IMR-90 (cell line): ENCODE measurements at regions not wholly inside any gene's neighbourhood (a gene's known extent, or its start where the extent isn't known, plus 50 kb on each side); places are given as distances from the start of the nearest gene placed in this dataset.

Source experiments
- ATAC-seq: fragments of 200-7000 bp; cut with Tn5 transposase; 2 replicates; pipeline ENCODE4 v1.9.1; 2020; ENCODE audit warnings: low read depth, mild to moderate bottlenecking, moderate library complexity
- BruUV-seq: library from RNA; stranded (reverse); fragments of 400-500 nt; replicated peaks from 2 replicates; lab custom pipeline; 2021; lab: Mats Ljungman, UMichigan
- CTCF ChIA-PET: fragments of 300-600 bp; formaldehyde crosslinking; extraction: SDS; loops from one replicate; lab custom pipeline; 2021; ENCODE audit warnings: antibody characterized with exemption; lab: Yijun Ruan, JAX
- POLR2A ChIA-PET: fragments of 300-600 bp; sonication (Branson Sonifier 250); formaldehyde crosslinking; loops from one replicate; lab custom pipeline; 2022; ENCODE audit warnings: antibody characterized with exemption; ENCODE audit not compliant: unreplicated experiment; lab: Charles Lee
- DNase-seq: peaks from one replicate; pipeline ENCODE4 v3.0.0; 2013
- H2AFZ ChIP-seq: replicated peaks from 2 replicates; pipeline ENCODE3; 2013; ENCODE audit warnings: low read length, mild to moderate bottlenecking; ENCODE audit not compliant: poor library complexity
- H2AK5ac ChIP-seq: 2 replicates; pipeline ENCODE4 v1.6.1; 2013; ENCODE audit warnings: low read depth, low read length, inconsistent platforms
- H2AK9ac ChIP-seq: replicated peaks from 2 replicates; pipeline ENCODE3; 2013; ENCODE audit warnings: mild to moderate bottlenecking, low read depth, low read length, moderate library complexity; ENCODE audit not compliant: poor library complexity
- H2BK120ac ChIP-seq: 2 replicates; pipeline ENCODE4 v1.6.1; 2013; ENCODE audit warnings: low read depth, low read length, inconsistent platforms
- H2BK15ac ChIP-seq: 3 replicates; pipeline ENCODE4 v1.6.1; 2013; ENCODE audit warnings: low read depth, low read length, inconsistent platforms
- H2BK20ac ChIP-seq: 2 replicates; pipeline ENCODE4 v1.6.1; 2013; ENCODE audit warnings: low read depth, mild to moderate bottlenecking, inconsistent platforms, low read length, moderate library complexity
- H2BK5ac ChIP-seq: 2 replicates; pipeline ENCODE4 v1.6.1; 2013; ENCODE audit warnings: mild to moderate bottlenecking, low read depth, low read length, inconsistent platforms; ENCODE audit not compliant: poor library complexity, severe bottlenecking
- H3K14ac ChIP-seq: replicated peaks from 2 replicates; pipeline ENCODE4 v1.6.1; 2013; ENCODE audit warnings: low read depth, low read length, inconsistent platforms
- H3K18ac ChIP-seq: 2 replicates; pipeline ENCODE4 v1.6.1; 2013; ENCODE audit warnings: low read depth, low read length, control low read depth
- H3K23ac ChIP-seq: 2 replicates; pipeline ENCODE4 v1.6.1; 2013; ENCODE audit warnings: low read depth, low read length, inconsistent platforms
- H3K27ac ChIP-seq: 2 replicates; pipeline ENCODE4 v1.5.1; 2013; ENCODE audit warnings: mild to moderate bottlenecking, control low read depth, low read length; ENCODE audit not compliant: insufficient read depth
- H3K27me3 ChIP-seq: 2 replicates; pipeline ENCODE4 v1.6.1; 2013; ENCODE audit warnings: low read length; ENCODE audit not compliant: control insufficient read depth, insufficient read depth
- H3K36me3 ChIP-seq: 2 replicates; pipeline ENCODE4 v1.6.1; 2013; ENCODE audit warnings: low read length, mixed read lengths; ENCODE audit not compliant: control insufficient read depth, insufficient read depth
- H3K4ac ChIP-seq: 2 replicates; pipeline ENCODE4 v1.6.1; 2013; ENCODE audit warnings: low read depth, low read length, inconsistent platforms
- H3K4me1 ChIP-seq: 2 replicates; pipeline ENCODE4 v1.6.1; 2013; ENCODE audit warnings: low read length, mixed read lengths; ENCODE audit not compliant: control insufficient read depth, insufficient read depth
- H3K4me2 ChIP-seq: 2 replicates; pipeline ENCODE4 v1.6.1; 2013; ENCODE audit warnings: low read depth, mild to moderate bottlenecking, control low read depth, low read length, moderate library complexity
- H3K4me3 ChIP-seq: 2 replicates; pipeline ENCODE4 v1.5.1; 2013; ENCODE audit warnings: low read depth, mild to moderate bottlenecking, control low read depth, low read length, moderate library complexity; ENCODE audit not compliant: insufficient read depth
- H3K56ac ChIP-seq: 2 replicates; pipeline ENCODE4 v1.6.1; 2013; ENCODE audit warnings: low read length, inconsistent platforms; ENCODE audit not compliant: insufficient read depth; ENCODE audit errors: extremely low read depth
- H3K79me1 ChIP-seq, 2 experiments: 2 replicates each; pipeline ENCODE4 v1.6.1; 2013; ENCODE audit warnings: low read length in 2 of 2, inconsistent platforms in 1 of 2, low read depth in 1 of 2
- H3K9ac ChIP-seq: 2 replicates; pipeline ENCODE4 v1.6.1; 2013; ENCODE audit warnings: low read depth, low read length, control low read depth
- H3K9me1 ChIP-seq: 2 replicates; pipeline ENCODE4 v1.6.1; 2013; ENCODE audit warnings: low read length, inconsistent platforms; ENCODE audit not compliant: insufficient read depth
- H3K9me3 ChIP-seq: 2 replicates; pipeline ENCODE4 v1.6.1; 2013; ENCODE audit warnings: low read length; ENCODE audit not compliant: control insufficient read depth, insufficient read depth
- H4K20me1 ChIP-seq: 2 replicates; pipeline ENCODE4 v1.6.1; 2013; ENCODE audit warnings: low read length, inconsistent platforms; ENCODE audit not compliant: insufficient read depth
- H4K5ac ChIP-seq: 2 replicates; pipeline ENCODE4 v1.6.1; 2013; ENCODE audit warnings: mild to moderate bottlenecking, low read depth, low read length, control low read depth
- H4K8ac ChIP-seq, 2 experiments: 2 replicates each; pipeline ENCODE4 v1.6.1; 2013; ENCODE audit warnings: low read depth in 2 of 2, low read length in 2 of 2, control low read depth in 1 of 2, inconsistent platforms in 1 of 2
- H4K91ac ChIP-seq: 2 replicates; pipeline ENCODE4 v1.6.1; 2013; ENCODE audit warnings: low read depth, low read length, inconsistent platforms; ENCODE audit not compliant: insufficient read depth
- CEBPB ChIP-seq: IDR thresholded peaks from 2 replicates; pipeline ENCODE4 v1.6.1; 2012; ENCODE audit warnings: low read depth, low read length, improper control_type of control experiment
- CHD1 ChIP-seq: IDR thresholded peaks from 2 replicates; pipeline ENCODE4 v1.6.1; 2012; ENCODE audit warnings: low read depth, low read length, improper control_type of control experiment
- ELK1 ChIP-seq: fragments of 150-350 bp; IDR thresholded peaks from 2 replicates; pipeline ENCODE4 v1.6.1; 2016; ENCODE audit warnings: low read depth, mild to moderate bottlenecking, low read length, moderate library complexity, borderline replicate concordance
- FOS ChIP-seq: fragments of 150-350 bp; IDR thresholded peaks from 2 replicates; pipeline ENCODE4 v1.6.1; 2016; ENCODE audit warnings: low read depth, low read length
- MAFK ChIP-seq: IDR thresholded peaks from 2 replicates; pipeline ENCODE4 v1.6.1; 2012; ENCODE audit warnings: low read depth, low read length, improper control_type of control experiment
- MXI1 ChIP-seq: IDR thresholded peaks from 2 replicates; pipeline ENCODE4 v1.6.1; 2012; ENCODE audit warnings: low read depth, mild to moderate bottlenecking, low read length, moderate library complexity, borderline replicate concordance
- NFE2L2 ChIP-seq: fragments of 150-350 bp; IDR thresholded peaks from 2 replicates; pipeline ENCODE4 v1.6.1; 2016; ENCODE audit warnings: low read depth, mild to moderate bottlenecking, low read length
- POLR2A ChIP-seq: IDR thresholded peaks from 2 replicates; pipeline ENCODE4 v1.6.1; 2012; ENCODE audit warnings: mild to moderate bottlenecking, low read depth, low read length
- RAD21 ChIP-seq: IDR thresholded peaks from 2 replicates; pipeline ENCODE4 v1.6.1; 2012; ENCODE audit warnings: low read length, improper control_type of control experiment
- RFX5 ChIP-seq: IDR thresholded peaks from 2 replicates; pipeline ENCODE4 v1.8.0; 2012; ENCODE audit warnings: low read depth, mild to moderate bottlenecking, low read length, moderate library complexity
- SMC3 ChIP-seq: fragments of 150-350 bp; IDR thresholded peaks from 2 replicates; pipeline ENCODE4 v1.6.1; 2016; ENCODE audit warnings: low read depth, mild to moderate bottlenecking, antibody characterized with exemption, low read length, moderate library complexity
- WGBS, 2 experiments: methylation state at CpG; one replicate each; pipeline versions ENCODE4 v1.1.5 to v1.1.7; 2013; ENCODE audit warnings: missing lambda C conversion rate in 2 of 2; ENCODE audit not compliant: insufficient read length in 1 of 2; ENCODE audit errors: extremely low coverage in 2 of 2; 5-methylcytosine and 5-hydroxymethylcytosine counted together
- dilution Hi-C: fragments of 300-500 bp; cut with HindIII; formaldehyde crosslinking; loops from one replicate; pipeline ENCODE4 v1.14.3; 2018; ENCODE audit warnings: low sequenced_read_pairs; ENCODE audit not compliant: unreplicated experiment
- in situ Hi-C: fragments of 300-500 bp; cut with MboI; formaldehyde crosslinking; loops from 3 replicates; pipeline ENCODE4 v1.14.3; 2019; ENCODE audit warnings: low sequenced_read_pairs, inconsistent platforms, mixed read lengths
- intact Hi-C: fragments of 100-400 bp; cut with micrococcal nuclease; formaldehyde crosslinking; loops from 2 replicates; pipeline ENCODE4 v1.10.0; 2022
- TF ChIP-seq, protein P1 (sequence below): fragments of 150-350 bp; IDR thresholded peaks from 2 replicates; pipeline ENCODE4 v1.6.1; 2017; ENCODE audit warnings: mild to moderate bottlenecking, antibody characterized with exemption, low read length, low read depth

DNA sequence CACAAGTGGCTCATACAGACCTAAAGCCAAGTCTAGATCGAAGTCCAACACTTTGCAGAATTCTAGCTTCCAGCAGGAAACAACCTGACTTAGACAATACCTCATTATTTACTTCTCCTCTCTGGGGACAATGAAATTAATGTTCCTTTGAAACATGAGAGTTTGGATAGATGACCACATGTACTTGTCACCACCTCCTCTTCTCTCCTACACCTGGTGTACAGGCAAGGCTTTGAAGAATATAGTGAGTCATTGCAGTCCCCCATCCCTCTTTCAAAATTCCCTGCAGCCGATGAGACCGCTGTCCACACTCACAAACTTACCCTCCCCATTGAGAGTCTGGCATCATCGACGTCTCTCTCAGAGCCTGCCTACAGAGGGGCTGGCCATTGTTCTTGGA is 189.0 kb upstream of the HES1 start:
- dilution Hi-C loops: no loop called here
- H4K20me1 ChIP-seq: no peaks in the 10 kb centered on the region
- no peak overlapping the region for H2AFZ ChIP-seq
- no peak overlapping the region for H3K23ac ChIP-seq
- no peak overlapping the region for H4K8ac ChIP-seq
- peak overlapping the region; percentile 17 for H2AK9ac ChIP-seq
- TF ChIP-seq POLR2A: no peak
- no peak for TF ChIP-seq MXI1
- TF ChIP-seq CHD1: no peak
- TF ChIP-seq ELK1: no peak
- TF ChIP-seq, protein P1, sequence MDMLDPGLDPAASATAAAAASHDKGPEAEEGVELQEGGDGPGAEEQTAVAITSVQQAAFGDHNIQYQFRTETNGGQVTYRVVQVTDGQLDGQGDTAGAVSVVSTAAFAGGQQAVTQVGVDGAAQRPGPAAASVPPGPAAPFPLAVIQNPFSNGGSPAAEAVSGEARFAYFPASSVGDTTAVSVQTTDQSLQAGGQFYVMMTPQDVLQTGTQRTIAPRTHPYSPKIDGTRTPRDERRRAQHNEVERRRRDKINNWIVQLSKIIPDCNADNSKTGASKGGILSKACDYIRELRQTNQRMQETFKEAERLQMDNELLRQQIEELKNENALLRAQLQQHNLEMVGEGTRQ: no peak
- TF ChIP-seq NFE2L2: no peak
- no peak for TF ChIP-seq RFX5
- no peak for TF ChIP-seq FOS
- no peak for TF ChIP-seq RAD21
- TF ChIP-seq SMC3: no peak
- TF ChIP-seq CEBPB: no peak
- TF ChIP-seq MAFK: no peak
- no peak overlapping the region for H3K4me2 ChIP-seq
- no peak overlapping the region for H2BK5ac ChIP-seq
- H3K79me1 ChIP-seq: no peaks in the 10 kb centered on the region
- no peak overlapping the region for H3K14ac ChIP-seq
- WGBS, 2 experiments: 53% methylated on average over 2 of the region's 5 CpGs; no CpG with 5 or more reads in 1 of the 2 experiments
- ATAC-seq (no peak), DNase-seq (no peak)
- H3K4me3 ChIP-seq: no peak overlapping the region
- no peak overlapping the region for H3K4ac ChIP-seq
- no peak overlapping the region for H2BK20ac ChIP-seq
- intact Hi-C loops: no loop called here
- H3K9ac ChIP-seq: no peak overlapping the region
- H3K36me3 ChIP-seq: no peaks in the 10 kb centered on the region
- peaks cover 22% of the 10 kb centered on the region for H3K27me3 ChIP-seq
- H3K18ac ChIP-seq: no peak overlapping the region
- in situ Hi-C loops: no loop called here
- ChIA-PET POLR2A (no interaction called here), CTCF (no interaction called here)
- no peak overlapping the region for H4K91ac ChIP-seq
- H2BK120ac ChIP-seq: no peak overlapping the region
- H3K9me1 ChIP-seq: no peaks in the 10 kb centered on the region
- 0 out of 2 replicates have a peak, but pooled peaks cover 2% of the 10 kb centered on the region for H3K9me3 ChIP-seq
- H3K27ac ChIP-seq: no peak overlapping the region
- no peak overlapping the region for H2BK15ac ChIP-seq
- H3K56ac ChIP-seq: no peak overlapping the region
- BruUV-seq: no TSS peak
- no peak overlapping the region for H4K5ac ChIP-seq
- no peaks in the 10 kb centered on the region for H3K4me1 ChIP-seq
- no peak overlapping the region for H2AK5ac ChIP-seq
